Suprapubic skin (tissue), 4 donors: ENCODE measurements at regions not wholly inside any gene's neighbourhood (a gene's known extent, or its start where the extent isn't known, plus 50 kb on each side); places are given as distances from the start of the nearest gene placed in this dataset.

ENCODE experiments used
- CTCF ChIP-seq, 2 donors: fragments of 200-600 bp in 1 of 2; fragments of 450-650 bp in 1 of 2; sonication (generic) in 1 of 2; IDR thresholded peaks; one replicate each; pipeline ENCODE4 v1.5.1; 2016 to 2019; ENCODE audit warnings: antibody characterized with exemption in 2 of 2, mild to moderate bottlenecking in 1 of 2, moderate library complexity in 1 of 2
- EP300 ChIP-seq: sonication (generic); formaldehyde crosslinking; IDR thresholded peaks from one replicate; pipeline ENCODE4 v1.6.1; 2017; ENCODE audit warnings: antibody characterized with exemption
- POLR2A ChIP-seq, 2 donors: fragments of 450-650 bp; IDR thresholded peaks; one replicate each; pipeline ENCODE4 v1.6.1; 2017; ENCODE audit warnings: antibody characterized with exemption in 2 of 2, mild to moderate bottlenecking in 2 of 2, moderate library complexity in 2 of 2
- POLR2AphosphoS5 ChIP-seq, 3 donors: sonication (generic); formaldehyde crosslinking; IDR thresholded peaks; one replicate each; pipeline ENCODE4 v1.6.1; 2017; ENCODE audit warnings: antibody characterized with exemption in 3 of 3

GRCh38 chr6:4287811-4288244 lies 152.5 kb upstream of the ECI2 start:
- TF ChIP-seq CTCF (IDR thresholded peaks at IDR 0.05) (no peak), POLR2AphosphoS5 (IDR thresholded peaks at IDR 0.05) (no peak), EP300 (no peak), POLR2A (IDR thresholded peaks at IDR 0.05) (no peak)
